HG02870 (cell line): ENCODE measurements at regions not wholly inside any gene's neighbourhood (a gene's known extent, or its start where the extent isn't known, plus 50 kb on each side); places are given as distances from the start of the nearest gene placed in this dataset.

Experiments used
- ATAC-seq: cut with Tn5 transposase; IDR thresholded peaks from one replicate; pipeline ENCODE4 v1.9.1; 2021; ENCODE audit warnings: mild to moderate bottlenecking, moderate library complexity; ENCODE audit not compliant: unreplicated experiment

GRCh38 chr2:5841126-5841525 lies 148.9 kb downstream of the SOX11 start:
- ATAC-seq: no peak

DNA sequence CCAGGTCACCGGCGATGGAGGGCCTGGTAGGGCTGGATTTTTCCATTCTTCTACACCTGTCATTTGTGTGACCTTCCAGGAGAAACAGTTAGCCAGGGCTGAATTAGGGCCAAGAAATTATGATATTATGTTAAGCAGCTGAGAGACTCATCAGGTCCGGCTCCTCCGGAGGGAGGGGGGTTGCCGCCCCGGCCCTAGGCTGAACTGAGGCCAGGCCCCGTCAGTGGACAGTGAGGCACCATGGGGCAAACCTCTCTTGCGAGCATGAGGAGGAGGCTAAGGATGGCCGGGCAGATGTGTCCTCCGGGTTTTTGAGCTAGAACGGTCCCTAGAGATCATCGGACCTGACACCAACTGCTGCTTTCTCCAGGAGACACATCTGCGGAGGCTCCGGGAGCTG lies 150.1 kb downstream of the SOX11 start:
- no peak for ATAC-seq

GRCh38 chr2:5845798-5846330 lies 153.7 kb downstream of the SOX11 start:
- no peak for ATAC-seq

DNA sequence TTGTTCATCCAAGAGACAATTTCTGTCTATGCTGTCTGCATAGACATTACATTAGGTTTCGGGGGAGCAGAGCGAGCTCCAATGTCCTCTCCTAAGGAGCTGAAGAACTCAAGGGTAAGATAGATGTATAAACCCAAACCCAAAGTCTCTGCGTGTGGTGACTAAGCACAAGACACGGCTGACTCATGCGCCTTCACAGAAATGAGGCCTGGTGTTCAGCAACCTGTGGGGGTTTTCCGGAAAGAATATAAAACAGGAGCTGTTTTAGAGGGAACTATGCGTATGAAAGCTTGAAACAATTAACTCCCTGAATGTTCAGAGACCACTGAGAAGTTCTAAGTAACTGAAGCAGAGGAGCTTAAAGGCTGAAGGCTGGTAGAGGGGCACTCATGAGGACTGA lies 154.7 kb downstream of the SOX11 start:
- no peak for ATAC-seq

GRCh38 chr2:5849562-5849961 lies 157.4 kb downstream of the SOX11 start:
- no peak for ATAC-seq

- no peak for ATAC-seq
Observed at GRCh38 chr2:5851410-5851809, 159.2 kb downstream of the SOX11 start.

- no peak for ATAC-seq
Observed at GRCh38 chr2:5854797-5855196, 162.6 kb downstream of the SOX11 start.

- ATAC-seq: no peak
Observed at GRCh38 chr2:5867056-5867455, 174.9 kb downstream of the SOX11 start.

GRCh38 chr2:5868931-5869330 lies 176.7 kb downstream of the SOX11 start:
- ATAC-seq: no peak

GRCh38 chr2:5869936-5870335 lies 177.8 kb downstream of the SOX11 start:
- no peak for ATAC-seq

GRCh38 chr2:5877360-5877759 lies 185.2 kb downstream of the SOX11 start:
- ATAC-seq: no peak

DNA sequence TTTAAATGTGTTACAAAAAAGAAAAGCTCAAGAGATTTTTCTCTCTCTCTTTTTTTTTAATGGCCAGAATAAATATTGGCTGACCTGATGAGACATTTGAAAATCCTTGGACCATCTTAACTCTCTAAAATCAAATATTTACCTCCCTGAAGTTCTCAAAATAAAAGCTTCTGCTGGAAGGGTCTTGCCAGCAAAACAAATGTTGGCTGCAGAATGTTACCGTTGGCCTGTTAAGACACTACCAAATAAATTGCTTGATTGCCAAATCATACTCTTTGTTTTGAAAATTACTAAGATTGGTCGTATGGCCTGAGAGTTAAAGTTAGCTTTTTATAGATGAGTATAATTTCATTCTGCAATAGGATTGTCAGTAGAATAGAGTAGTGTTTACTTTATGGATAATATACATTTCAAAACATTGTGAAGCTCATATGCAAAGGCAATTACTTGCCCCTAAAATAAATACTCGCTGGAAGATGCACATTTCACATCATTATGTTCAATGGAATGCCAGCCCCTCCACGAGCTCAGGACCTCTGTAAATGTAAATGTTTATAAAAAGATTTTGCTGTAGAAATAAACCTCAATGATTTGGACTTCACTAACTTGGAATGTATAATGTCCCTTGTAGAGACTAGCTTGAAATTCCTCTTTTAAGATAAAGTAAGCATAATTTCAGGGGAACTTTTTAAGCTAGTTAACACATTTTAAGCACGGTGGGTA lies 193.4 kb downstream of the SOX11 start:
- ATAC-seq: no peak

GRCh38 chr2:5886462-5886861 lies 194.3 kb downstream of the SOX11 start:
- no peak for ATAC-seq

DNA sequence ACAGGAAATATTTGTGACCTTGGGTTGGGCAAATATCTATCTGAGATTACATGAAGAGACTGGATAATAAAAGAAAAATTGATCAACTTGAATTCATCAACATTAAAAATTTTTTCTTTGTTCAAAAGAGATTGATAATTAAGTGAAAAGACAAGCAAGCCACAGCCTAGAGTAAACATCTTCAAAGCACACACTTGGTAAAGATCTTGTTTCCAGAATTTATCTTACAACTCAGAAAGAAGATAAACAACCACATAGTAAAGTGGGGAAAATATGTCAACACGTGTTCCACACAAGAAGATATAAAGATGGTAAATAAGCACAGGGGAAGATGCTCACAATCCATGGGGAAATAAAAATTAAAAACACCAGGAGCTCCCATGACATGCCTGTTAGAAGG lies 195.9 kb downstream of the SOX11 start:
- no peak for ATAC-seq

DNA sequence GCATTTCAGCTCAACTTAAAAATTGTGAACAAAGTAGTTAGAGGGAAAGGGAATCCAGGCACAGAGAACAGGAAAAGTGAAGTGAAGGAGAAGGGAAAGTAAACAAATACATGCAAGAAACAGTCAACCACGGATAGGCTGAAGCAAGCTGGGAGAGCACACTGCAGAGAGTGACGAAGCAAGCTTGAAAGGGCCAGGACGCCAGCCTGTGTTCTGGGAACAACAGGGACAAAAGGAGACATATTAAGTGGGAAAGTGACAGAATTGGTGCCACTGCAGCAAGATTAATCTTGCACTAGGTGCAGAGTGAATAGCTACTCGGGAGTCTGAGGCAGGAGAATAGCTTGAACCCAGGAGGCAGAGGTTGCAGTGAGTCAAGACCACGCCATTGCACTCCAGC lies 197.3 kb downstream of the SOX11 start:
- no peak for ATAC-seq

- ATAC-seq: no peak
Observed at GRCh38 chr2:5894355-5894754, 202.2 kb downstream of the SOX11 start.

DNA sequence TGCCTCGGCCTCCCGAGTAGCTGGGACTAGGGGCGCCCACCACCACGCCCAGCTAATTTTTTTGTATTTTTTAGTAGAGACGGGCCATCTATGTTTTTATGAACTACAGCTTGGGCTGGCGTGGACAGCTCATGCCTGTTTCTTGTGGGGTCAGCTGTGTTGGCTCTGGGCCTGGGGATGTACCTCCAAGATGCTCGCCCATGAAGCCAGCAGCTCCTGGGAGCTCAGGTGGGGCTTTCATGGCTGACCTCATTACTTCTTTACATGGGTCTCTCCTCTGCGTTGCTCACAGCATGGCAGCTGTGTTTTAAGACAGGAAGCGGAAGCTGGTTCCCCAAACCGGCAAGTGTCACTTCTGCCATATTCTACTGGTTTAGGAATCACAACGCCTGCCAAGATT lies 203.1 kb downstream of the SOX11 start:
- no peak for ATAC-seq

- ATAC-seq: no peak
Observed at GRCh38 chr2:5897249-5897648, 205.1 kb downstream of the SOX11 start.

DNA sequence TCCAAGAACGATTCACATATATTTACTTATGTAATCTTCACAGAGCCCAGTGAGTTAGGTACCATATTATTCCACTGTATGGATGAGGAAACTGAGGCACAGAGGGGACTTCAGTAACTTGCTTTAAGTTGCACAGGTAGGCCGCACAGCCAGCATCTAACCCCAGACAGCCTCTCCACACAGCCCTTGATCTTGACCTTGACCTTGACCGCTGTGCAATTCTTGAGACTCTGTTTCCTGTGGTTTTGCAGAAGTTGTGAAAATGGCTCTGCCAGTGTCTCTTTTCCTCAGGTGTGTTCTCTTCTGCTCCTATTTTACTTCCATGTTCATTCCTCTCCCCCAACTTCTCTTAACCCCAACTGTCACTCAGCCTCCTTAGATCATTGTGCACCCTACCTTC lies 206.5 kb downstream of the SOX11 start:
- no peak for ATAC-seq

DNA sequence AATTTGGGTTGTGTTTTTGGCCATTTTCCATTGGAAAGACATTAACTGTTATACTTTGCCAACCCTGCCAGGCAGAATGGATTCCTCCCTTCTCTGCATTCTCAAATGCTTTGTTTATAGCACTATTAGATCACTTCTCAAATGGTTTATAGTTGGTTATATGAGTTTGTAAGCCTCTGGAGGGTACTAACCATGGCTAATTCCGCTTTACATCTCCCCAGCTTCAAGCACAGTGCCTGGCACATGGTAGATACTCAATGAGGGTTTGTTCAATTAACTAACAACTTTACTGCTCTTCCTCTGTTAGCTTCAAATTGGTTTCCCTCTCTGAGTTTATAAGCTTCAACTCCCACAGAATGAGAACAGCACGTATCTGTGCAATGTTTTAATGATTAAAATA lies 213.5 kb downstream of the SOX11 start:
- ATAC-seq: no peak

DNA sequence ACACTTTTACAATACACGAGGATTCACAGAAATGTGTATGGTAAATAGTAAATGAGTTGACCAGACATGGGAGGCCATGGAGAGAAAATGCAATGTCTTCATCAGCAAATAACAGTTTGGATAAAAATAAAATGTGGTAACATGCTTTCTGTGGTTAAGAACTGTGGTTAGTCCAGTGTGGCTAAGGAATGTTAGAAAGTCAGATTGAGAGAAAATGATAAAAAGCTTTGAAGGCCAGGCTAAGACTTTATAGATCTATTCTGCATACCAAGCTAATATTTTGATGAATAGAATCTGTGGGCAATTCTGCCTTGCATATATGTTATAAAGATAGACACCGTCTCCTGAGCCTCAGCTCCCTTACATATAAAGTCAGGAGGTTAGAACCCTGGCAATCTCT lies 215.9 kb downstream of the SOX11 start:
- no peak for ATAC-seq

DNA sequence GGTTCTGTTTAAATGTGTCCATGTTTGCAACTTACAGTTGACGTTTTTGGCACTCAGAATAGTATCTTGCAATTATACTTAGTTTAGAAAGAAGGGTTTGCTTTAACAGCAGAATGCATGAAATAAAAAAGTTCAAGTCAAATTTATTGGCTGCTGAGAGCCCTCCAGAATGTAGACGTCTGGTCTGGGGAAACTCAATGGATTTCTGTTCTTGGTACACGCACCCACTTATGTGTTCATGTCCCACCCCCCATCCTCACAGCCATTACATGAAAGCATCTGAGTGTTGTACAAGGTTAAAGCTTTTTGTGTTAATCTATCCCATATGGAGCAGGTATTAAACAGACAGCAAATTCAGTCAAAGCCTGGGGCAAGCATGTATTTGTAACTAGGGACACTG lies 219.5 kb downstream of the SOX11 start:
- ATAC-seq: no peak
